Aorta (tissue), 5 donors: ENCODE measurements at regions not wholly inside any gene's neighbourhood (a gene's known extent, or its start where the extent isn't known, plus 50 kb on each side); places are given as distances from the start of the nearest gene placed in this dataset.
"Not testable (repeated sequence)": the region's sequence is repeated elsewhere in the genome, so short reads cannot be mapped to it uniquely, and the experiment has no call there.

Experiments used
- ATAC-seq: fragments of 200-7000 bp; cut with Tn5 transposase; one replicate; pipeline ENCODE4 v1.9.1; 2022; ENCODE audit warnings: moderate library complexity; ENCODE audit not compliant: low FRiP score
- DNase-seq, 2 donors: peaks; one replicate each; pipeline ENCODE4 v3.0.0-alpha.2; 2020
- H3K27ac ChIP-seq, 2 donors: one replicate each; pipeline ENCODE4 v1.5.1; 2013; ENCODE audit warnings: low read length in 2 of 2, mild to moderate bottlenecking in 2 of 2, moderate library complexity in 2 of 2, control low read depth in 1 of 2, inconsistent platforms in 1 of 2, low read depth in 1 of 2
- H3K27me3 ChIP-seq, 2 donors: one replicate each; pipeline ENCODE4 v1.6.1; 2013; ENCODE audit warnings: control low read depth in 1 of 2, low read length in 1 of 2, mild to moderate bottlenecking in 1 of 2, moderate library complexity in 1 of 2; ENCODE audit not compliant: insufficient read depth in 2 of 2, control insufficient read depth in 1 of 2
- H3K36me3 ChIP-seq, 2 donors: one replicate each; pipeline ENCODE4 v1.6.1; 2013; ENCODE audit warnings: control low read depth in 1 of 2, low read length in 1 of 2, mild to moderate bottlenecking in 1 of 2; ENCODE audit not compliant: insufficient read depth in 2 of 2, control insufficient read depth in 1 of 2
- H3K4me1 ChIP-seq, 2 donors: one replicate each; pipeline ENCODE4 v1.6.1; 2013; ENCODE audit warnings: low read length in 2 of 2, control low read depth in 1 of 2, mild to moderate bottlenecking in 1 of 2, moderate library complexity in 1 of 2; ENCODE audit not compliant: insufficient read depth in 2 of 2, control insufficient read depth in 1 of 2
- H3K4me3 ChIP-seq, 2 donors: one replicate each; pipeline ENCODE4 v1.5.1; 2013; ENCODE audit warnings: low read length in 2 of 2, control low read depth in 1 of 2, mild to moderate bottlenecking in 1 of 2
- H3K9me3 ChIP-seq: one replicate; pipeline ENCODE4 v1.6.1; 2013; ENCODE audit warnings: mild to moderate bottlenecking, low read length; ENCODE audit not compliant: control insufficient read depth
- WGBS, 2 donors: extraction: QIAGEN DNeasy Blood & Tissue Kit; methylation state at CpG; one replicate each; pipeline ENCODE4 v1.1.7; 2013; 5-methylcytosine and 5-hydroxymethylcytosine counted together
- intact Hi-C, 2 donors: fragments of 100-400 bp; cut with DNase I; formaldehyde crosslinking; loops; one replicate each; pipeline versions ENCODE4 v1.14.2 to v1.15.0; 2022
- donor health status: healthy with polysubstance abuse.
- donor health status: Bipolar disorder and iron deficiency.
- donor health status: DM: no; HTN: no; CAD: no.
- donor health status: DM: no; HTN: no; CAD: no.
- donor health status: DM: yes; HTN: yes; CAD: no.

DNA sequence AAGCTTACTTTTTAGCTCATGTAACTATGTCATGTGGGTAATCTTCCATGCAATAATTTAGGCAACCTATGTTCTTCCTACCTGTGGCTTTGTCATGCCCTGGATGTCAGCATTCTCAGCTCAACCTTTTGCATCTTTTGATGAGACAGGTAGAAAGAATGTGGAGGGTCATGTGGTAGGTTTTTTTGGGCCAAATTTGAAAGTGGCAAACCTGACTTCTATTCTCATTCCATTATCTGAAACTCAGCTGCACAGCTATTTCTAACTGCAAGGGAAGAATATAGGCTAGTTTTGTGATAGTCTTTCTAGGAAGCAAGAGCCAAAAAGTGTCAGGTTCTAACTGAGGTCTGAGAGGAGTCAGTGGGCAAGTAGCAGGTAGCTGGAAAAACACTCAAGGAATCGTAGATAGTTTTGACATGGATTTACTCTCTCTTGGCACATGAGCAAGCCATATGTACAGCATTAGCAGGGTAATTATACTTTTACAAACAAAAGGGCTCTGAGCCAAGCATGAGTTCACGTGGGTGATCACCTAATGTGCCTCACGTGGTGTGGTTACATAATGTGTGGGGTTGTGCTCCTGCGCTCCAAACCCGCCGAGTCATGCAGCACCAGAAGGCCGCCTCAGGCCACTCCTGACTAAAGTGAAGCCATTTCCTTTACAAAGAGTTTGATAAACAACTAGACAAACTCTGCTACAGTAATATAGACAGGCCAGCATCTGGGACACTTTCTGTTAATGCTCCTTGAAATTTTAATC, 1013.8 kb downstream of the PLA2G4A start:
- H3K4me3 ChIP-seq = no peak overlapping the region
- ATAC-seq = no peak
- DNase-seq = peak in 1 of 2 donors; percentile 31
- H3K36me3 ChIP-seq = no peaks in the 10 kb centered on the region
- intact Hi-C loops = no loop called here
- 61 to 73% methylated on average over 7 of the region's 7 CpGs for WGBS, 2 donors
- H3K4me1 ChIP-seq = no peaks in the 10 kb centered on the region
- no peak overlapping the region for H3K27ac ChIP-seq
- no peaks in the 10 kb centered on the region for H3K9me3 ChIP-seq
- H3K27me3 ChIP-seq = no peaks in the 10 kb centered on the region

DNA sequence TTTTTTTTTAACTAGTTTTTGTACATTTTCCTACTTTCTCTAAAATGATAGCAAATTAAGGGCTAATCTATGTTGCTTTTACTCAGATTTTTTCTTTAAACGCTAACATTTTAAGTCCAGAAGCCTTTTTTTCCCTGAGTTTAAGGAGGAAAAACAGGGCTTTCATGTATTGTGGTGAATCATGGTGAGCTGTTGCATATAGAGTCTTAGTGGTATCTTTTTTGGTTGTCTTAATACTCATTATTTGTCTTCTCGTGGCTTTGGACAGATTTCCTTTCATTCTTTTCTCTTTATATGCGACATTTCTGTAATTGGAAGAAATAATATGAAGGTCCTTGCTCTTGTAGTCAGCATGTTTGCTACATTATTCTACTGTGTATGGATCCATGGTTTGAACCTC, 1015.6 kb downstream of the PLA2G4A start:
- Histone ChIP-seq H3K27ac (no peak overlapping the region), H3K4me1 (no peaks in the 10 kb centered on the region), H3K9me3 (no peaks in the 10 kb centered on the region), H3K27me3 (no peaks in the 10 kb centered on the region), H3K36me3 (no peaks in the 10 kb centered on the region), H3K4me3 (no peak overlapping the region)
- ATAC-seq (no peak), DNase-seq (no peak)
- intact Hi-C loops = no loop called here
- WGBS, 2 donors = 91 to 95% methylated on average over 3 of the region's 3 CpGs

DNA sequence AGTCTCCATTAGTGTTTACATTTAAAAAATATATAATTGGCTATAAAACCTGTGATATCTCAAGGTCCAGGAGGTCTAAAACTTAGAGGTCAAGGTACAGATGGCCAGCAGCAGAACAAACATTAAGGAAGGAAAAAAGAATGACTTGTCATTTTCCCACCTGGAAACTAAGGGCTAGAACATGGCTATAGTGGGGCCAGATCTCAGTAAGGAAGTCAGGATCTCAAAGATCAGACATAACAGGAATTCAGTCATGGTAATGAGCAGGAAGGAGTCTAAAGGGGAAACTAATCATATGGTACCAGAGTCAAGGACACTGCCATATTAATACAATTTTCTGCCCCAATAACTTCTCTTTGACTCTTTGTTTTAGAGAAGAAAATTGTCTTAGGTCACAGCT, 1018.8 kb downstream of the PLA2G4A start:
- Histone ChIP-seq H3K4me3 (no peak overlapping the region), H3K27ac (no peak overlapping the region), H3K27me3 (no peaks in the 10 kb centered on the region), H3K36me3 (no peaks in the 10 kb centered on the region), H3K9me3 (no peaks in the 10 kb centered on the region), H3K4me1 (no peaks in the 10 kb centered on the region)
- ATAC-seq (no peak), DNase-seq (no peak)
- intact Hi-C loops = no loop called here

DNA sequence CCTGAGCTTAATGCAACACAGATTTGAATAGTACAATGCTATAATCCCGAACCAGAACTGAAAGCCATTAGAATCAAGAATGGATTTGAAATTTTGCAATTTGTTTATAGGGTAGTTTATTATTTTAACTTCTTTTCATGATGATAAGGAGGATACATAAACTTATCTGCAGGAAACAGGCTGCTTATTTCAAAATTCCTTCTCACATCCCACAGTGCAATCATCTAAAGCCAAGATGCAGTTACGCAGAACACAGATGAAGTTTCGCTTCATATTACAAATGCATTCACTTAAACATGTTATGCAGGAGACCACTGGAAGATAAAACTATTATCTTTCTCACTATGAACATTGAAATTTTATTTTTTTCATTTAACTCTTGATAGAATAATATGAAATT, 1019.6 kb downstream of the PLA2G4A start:
- ATAC-seq (no peak), DNase-seq (no peak)
- Histone ChIP-seq H3K27ac (no peak overlapping the region), H3K4me1 (no peaks in the 10 kb centered on the region), H3K4me3 (no peak overlapping the region), H3K27me3 (no peaks in the 10 kb centered on the region), H3K9me3 (no peaks in the 10 kb centered on the region), H3K36me3 (no peaks in the 10 kb centered on the region)
- intact Hi-C loops = no loop called here
- WGBS, 2 donors = 80 to 88% methylated on average over 3 of the region's 3 CpGs

DNA sequence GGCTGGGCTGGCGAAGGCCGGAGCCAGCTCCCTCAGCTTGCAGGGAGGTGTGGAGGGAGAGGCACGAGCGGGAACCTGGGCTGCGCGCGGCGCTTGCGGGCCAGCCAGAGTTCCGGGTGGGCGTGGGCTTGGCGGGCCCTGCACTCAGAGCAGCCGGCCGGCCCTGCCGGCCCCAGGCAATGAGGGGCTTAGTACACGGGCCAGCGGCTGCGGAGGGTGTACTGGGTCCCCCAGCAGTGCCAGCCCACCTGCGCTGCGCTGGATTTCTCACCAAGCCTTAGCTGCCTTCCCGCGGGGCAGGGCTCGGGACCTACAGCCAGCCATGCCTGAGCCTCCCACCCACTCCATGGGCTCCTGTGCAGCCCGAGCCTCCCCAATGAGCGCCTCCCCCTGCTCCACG, 1021.4 kb downstream of the PLA2G4A start:
- ATAC-seq, H3K27me3 ChIP-seq: not testable (repeated sequence)

DNA sequence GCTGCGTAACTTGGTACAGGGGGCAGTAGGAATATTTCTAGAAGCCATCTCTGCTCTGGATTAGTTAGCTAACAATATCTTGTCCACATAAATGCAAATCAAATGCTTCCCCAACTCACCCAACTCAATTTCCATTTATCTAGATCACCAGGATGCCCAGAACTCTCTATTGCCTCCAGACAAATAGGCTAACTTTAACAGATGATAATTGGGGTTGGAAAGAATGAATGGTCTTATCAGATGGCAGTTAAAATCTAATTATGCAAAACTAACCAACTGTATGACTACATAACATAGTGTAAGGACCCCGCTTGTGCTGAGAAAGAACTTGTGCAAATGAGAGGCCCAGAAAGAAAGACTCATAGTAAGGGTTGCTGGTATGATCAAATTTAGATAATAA, 1024.8 kb downstream of the PLA2G4A start:
- Histone ChIP-seq H3K9me3 (no peaks in the 10 kb centered on the region), H3K27ac (no peak overlapping the region), H3K27me3 (no peaks in the 10 kb centered on the region), H3K4me1 (no peaks in the 10 kb centered on the region), H3K4me3 (no peak overlapping the region), H3K36me3 (no peaks in the 10 kb centered on the region)
- DNase-seq (no peak), ATAC-seq (no peak)
- WGBS, 2 donors = 100% methylated on average over 2 of the region's 2 CpGs
- intact Hi-C loops = no loop called here

More for the DNA sequence above, 1021.4 kb downstream of the PLA2G4A start:
- H3K27ac ChIP-seq, H3K9me3 ChIP-seq, H3K4me3 ChIP-seq, H3K4me1 ChIP-seq, H3K36me3 ChIP-seq, intact Hi-C loops: not testable (repeated sequence)
- WGBS, 2 donors = 89 to 91% methylated on average over 24 to 26 of the region's 26 CpGs
- peak in 1 of 2 donors; percentile 55 for DNase-seq

DNA sequence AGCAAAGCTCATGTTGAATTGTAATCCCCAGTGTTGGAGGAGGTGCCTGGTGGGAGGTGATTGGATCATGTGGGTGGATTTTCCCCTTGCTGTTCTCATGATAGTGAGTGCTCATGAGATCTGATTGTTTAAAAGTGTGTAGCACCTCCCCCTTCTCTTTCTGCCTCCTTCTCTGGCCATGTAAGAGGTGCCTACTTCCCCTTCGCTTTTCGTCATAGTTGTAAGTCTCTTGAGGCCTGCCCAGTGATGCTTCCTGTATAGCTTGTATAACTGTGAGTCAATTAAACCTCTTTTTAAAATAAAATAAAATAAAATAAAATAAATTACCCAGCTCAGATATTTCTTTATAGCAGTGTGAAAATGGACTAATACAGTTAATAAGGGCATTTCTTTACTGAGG, 1025.7 kb downstream of the PLA2G4A start:
- intact Hi-C loops = no loop called here
- DNase-seq (no peak), ATAC-seq (no peak)
- Histone ChIP-seq H3K9me3 (no peaks in the 10 kb centered on the region), H3K36me3 (no peaks in the 10 kb centered on the region), H3K27me3 (no peaks in the 10 kb centered on the region), H3K4me3 (no peak overlapping the region), H3K27ac (no peak overlapping the region), H3K4me1 (no peaks in the 10 kb centered on the region)
- 94 to 97% methylated on average over 2 of the region's 2 CpGs for WGBS, 2 donors

DNA sequence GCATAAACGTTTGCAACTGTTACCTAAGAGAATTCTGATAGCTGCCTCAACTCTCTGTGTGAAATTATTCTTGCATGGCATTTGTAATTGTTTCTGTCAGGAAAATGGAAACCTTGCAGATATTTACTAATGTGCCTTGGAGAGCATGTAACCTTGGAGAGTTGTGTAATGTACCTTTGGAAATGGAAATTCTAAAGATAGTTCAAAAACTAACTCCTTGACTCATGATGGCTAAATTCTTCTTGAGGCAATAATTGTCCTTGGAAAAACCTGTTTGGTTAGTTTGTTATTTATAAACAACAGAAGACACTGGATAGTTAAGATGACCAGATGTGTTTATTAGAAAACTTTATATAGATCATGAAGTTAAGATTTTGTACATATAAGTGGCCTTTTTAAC, 1033.8 kb downstream of the PLA2G4A start:
- H3K27me3 ChIP-seq = no peaks in the 10 kb centered on the region
- no peaks in the 10 kb centered on the region for H3K4me1 ChIP-seq
- ATAC-seq (no peak), DNase-seq (no peak)
- H3K27ac ChIP-seq = no peak overlapping the region
- no peaks in the 10 kb centered on the region for H3K9me3 ChIP-seq
- no peak overlapping the region for H3K4me3 ChIP-seq
- WGBS, 2 donors = 44 to 50% methylated on average over 1 of the region's 1 CpG
- no peaks in the 10 kb centered on the region for H3K36me3 ChIP-seq
- intact Hi-C loops = no loop called here

DNA sequence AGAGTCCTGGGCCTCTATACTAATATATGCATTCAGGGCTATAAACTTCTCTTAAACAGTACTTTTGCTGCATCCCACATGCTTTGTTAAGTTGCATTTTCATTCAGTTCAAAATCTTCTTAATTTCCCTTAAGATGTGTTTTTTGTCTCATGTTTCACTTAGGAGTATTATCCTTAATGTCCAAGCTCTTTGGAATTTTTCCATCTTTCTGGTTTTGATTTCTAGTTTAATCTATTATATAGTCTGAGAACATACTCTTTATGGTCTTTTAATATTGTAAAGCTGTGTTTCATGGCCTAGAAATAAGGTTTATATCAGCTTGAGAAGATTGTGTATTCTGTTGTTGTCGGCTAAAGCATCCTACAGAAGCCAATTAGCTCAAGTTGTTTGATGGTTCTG, 1041.8 kb downstream of the PLA2G4A start:
- H3K36me3 ChIP-seq = no peaks in the 10 kb centered on the region
- DNase-seq = no peak
- intact Hi-C loops = no loop called here
- ATAC-seq = no peak
- 90 to 100% methylated on average over 1 of the region's 1 CpG for WGBS, 2 donors
- no peaks in the 10 kb centered on the region for H3K9me3 ChIP-seq
- no peaks in the 10 kb centered on the region for H3K4me1 ChIP-seq
- H3K27ac ChIP-seq = no peak overlapping the region
- no peak overlapping the region for H3K4me3 ChIP-seq
- no peaks in the 10 kb centered on the region for H3K27me3 ChIP-seq
